PC-3 (cell line): ENCODE measurements at regions not wholly inside any gene's neighbourhood (a gene's known extent, or its start where the extent isn't known, plus 50 kb on each side); places are given as distances from the start of the nearest gene placed in this dataset.

ENCODE experiments used
- EZH2 ChIP-seq: fragments of 300-600 bp; sonication (generic); IDR thresholded peaks from one replicate; pipeline ENCODE4 v1.6.1; 2017; ENCODE audit warnings: antibody characterized with exemption, mild to moderate bottlenecking, low read length; ENCODE audit not compliant: unreplicated experiment
- EZH2phosphoT487 ChIP-seq: fragments of 300-600 bp; sonication (generic); IDR thresholded peaks from 2 replicates; pipeline ENCODE4 v1.6.1; 2018; ENCODE audit warnings: mild to moderate bottlenecking, antibody characterized with exemption, low read length, borderline replicate concordance
- TF ChIP-seq, protein P1 (sequence below): fragments of 300-600 bp; sonication (generic); conservative IDR thresholded peaks from 2 replicates; pipeline ENCODE4 v1.5.1; 2017; ENCODE audit warnings: antibody characterized with exemption, low read depth, mild to moderate bottlenecking, low read length

DNA sequence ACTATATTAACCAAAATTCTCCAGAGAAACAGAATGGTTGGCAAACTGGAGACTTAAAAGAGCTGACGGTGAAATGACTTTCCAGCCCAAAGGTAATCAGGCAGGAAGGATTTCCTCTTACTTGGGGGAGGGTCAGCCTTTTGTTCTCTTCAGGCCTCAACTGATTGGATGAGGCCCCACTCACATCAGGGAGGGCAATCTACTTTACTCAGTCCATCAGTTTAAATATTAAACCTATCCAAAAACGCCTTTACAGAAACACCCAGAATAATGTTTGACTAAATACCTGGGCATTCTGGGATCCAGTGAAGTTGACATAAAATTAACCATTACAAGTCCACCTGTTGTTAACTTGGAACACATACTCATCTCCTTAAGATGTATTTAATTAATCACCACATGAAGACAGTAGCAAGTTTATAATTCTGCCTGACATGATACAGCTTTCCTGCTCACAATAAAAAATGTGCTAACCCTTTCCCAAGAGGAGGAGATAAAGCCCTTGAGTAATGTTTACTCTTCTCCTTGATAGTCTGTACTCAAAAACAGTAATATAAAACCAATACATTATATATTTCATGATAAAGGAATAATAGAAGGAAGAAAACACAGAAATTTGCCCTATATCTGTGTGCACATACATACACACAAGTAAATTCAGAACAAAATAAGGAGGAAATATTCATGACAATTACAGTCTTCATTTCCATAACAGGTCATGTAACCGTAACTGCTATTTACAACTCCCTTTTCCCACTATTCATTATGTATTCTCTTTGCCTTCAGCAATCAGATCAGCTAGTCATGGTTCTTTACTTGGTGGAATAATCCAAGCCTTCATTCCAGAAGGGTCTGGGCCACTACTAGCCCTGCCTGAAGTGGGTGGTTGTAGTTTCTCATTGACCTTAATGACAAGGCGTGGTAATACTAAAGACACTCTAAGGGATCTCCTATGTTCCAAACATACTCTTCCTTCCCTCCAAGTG, 107.5 kb upstream of the RUNX1 start:
- TF ChIP-seq, protein P1, sequence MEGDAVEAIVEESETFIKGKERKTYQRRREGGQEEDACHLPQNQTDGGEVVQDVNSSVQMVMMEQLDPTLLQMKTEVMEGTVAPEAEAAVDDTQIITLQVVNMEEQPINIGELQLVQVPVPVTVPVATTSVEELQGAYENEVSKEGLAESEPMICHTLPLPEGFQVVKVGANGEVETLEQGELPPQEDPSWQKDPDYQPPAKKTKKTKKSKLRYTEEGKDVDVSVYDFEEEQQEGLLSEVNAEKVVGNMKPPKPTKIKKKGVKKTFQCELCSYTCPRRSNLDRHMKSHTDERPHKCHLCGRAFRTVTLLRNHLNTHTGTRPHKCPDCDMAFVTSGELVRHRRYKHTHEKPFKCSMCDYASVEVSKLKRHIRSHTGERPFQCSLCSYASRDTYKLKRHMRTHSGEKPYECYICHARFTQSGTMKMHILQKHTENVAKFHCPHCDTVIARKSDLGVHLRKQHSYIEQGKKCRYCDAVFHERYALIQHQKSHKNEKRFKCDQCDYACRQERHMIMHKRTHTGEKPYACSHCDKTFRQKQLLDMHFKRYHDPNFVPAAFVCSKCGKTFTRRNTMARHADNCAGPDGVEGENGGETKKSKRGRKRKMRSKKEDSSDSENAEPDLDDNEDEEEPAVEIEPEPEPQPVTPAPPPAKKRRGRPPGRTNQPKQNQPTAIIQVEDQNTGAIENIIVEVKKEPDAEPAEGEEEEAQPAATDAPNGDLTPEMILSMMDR, result no peak
- TF ChIP-seq EZH2 (no peak), EZH2phosphoT487 (no peak)
